Heart left ventricle (tissue), 13 donors: ENCODE measurements at regions not wholly inside any gene's neighbourhood (a gene's known extent, or its start where the extent isn't known, plus 50 kb on each side); places are given as distances from the start of the nearest gene placed in this dataset.

ENCODE experiments used
- CTCF ChIP-seq, 12 donors: fragments of 200-600 bp; sonication (generic) in 4 of 12; IDR thresholded peaks; one replicate each; pipeline versions ENCODE4 v1.5.0 to v1.8.0; 2018 to 2022; ENCODE audit warnings: antibody characterized with exemption in 12 of 12, mild to moderate bottlenecking in 5 of 12
- POLR2A ChIP-seq, 2 donors: fragments of 450-650 bp; IDR thresholded peaks; one replicate each; pipeline ENCODE4 v1.6.1; 2017; ENCODE audit warnings: antibody characterized with exemption in 2 of 2, mild to moderate bottlenecking in 2 of 2, moderate library complexity in 2 of 2
- donor health status: ischemic (EF 13 %, LVEDD 7.1; RV severe dilation, severe dysfunction).
- donor health status: DM: no; HTN: yes; CAD: no.
- donor health status: DM: no; HTN: no; CAD: no.
- donor health status: ischemic (EF 25% LVEDD 6.9; RV normal size, moderate dysfunction).
- donor health status: ischemic (EF 25% LVEDD 5.7; RV mildly dilated, moderate dysfunction).
- donor health status: ischemic (EF 35%, LVEDD 5.7; RV mildly dilated, moderate dysfunction).
- donor health status: nonischemic (EF 11% LVEDD 7.7; RV severe dilation, severe dysfunction).
- donor health status: DM: yes; HTN: yes; CAD: no.
- donor health status: PGD.
- donor health status: ischemic (EF 29% LVEDD 5.4; RV normal size, mild dysfunction).
- donor health status: nonischemic (EF 23%, LVEDD 6.1; RV moderate dilation, normal function).

GRCh38 chr15:19943515-19943914 lies 598.1 kb downstream of the GOLGA6L6 start:
- TF ChIP-seq CTCF (IDR thresholded peaks at IDR 0.05) (no peak), POLR2A (IDR thresholded peaks at IDR 0.05) (no peak)
